ENCODE measurements at regions not wholly inside any gene's neighbourhood (a gene's known extent, or its start where the extent isn't known, plus 50 kb on each side); places are given as distances from the start of the nearest gene placed in this dataset.

- intact Hi-C loops (cut with micrococcal nuclease), result no loop called here
- H3K9me3 Mint-ChIP-seq, result peaks cover 22% of the 10 kb centered on the region
- H3K4me3 Mint-ChIP-seq, result no peak overlapping the region
- no peak for DNase-seq (ENCODE audit: low spot score)
- no peaks in the 10 kb centered on the region for H3K4me1 Mint-ChIP-seq (ENCODE audit: low read depth)
- H3K36me3 Mint-ChIP-seq (ENCODE audit: low read depth), result no peaks in the 10 kb centered on the region
- H3K27me3 Mint-ChIP-seq (ENCODE audit: insufficient read depth), result no peaks in the 10 kb centered on the region
- no peak overlapping the region for H3K27ac Mint-ChIP-seq
Observed at GRCh38 chr4:59841698-59842097, 1358.4 kb upstream of the ADGRL3 start.

GRCh38 chr4:59848457-59848856 lies 1351.7 kb upstream of the ADGRL3 start:
- Mint-ChIP-seq H3K36me3 (ENCODE audit: low read depth) (no peaks in the 10 kb centered on the region), H3K4me3 (no peak overlapping the region), H3K9me3 (peaks cover 11% of the 10 kb centered on the region), H3K4me1 (ENCODE audit: low read depth) (no peaks in the 10 kb centered on the region), H3K27ac (no peak overlapping the region), H3K27me3 (ENCODE audit: insufficient read depth) (no peaks in the 10 kb centered on the region)
- intact Hi-C loops (cut with micrococcal nuclease), result no loop called here
- DNase-seq (ENCODE audit: low spot score), result no peak

- Mint-ChIP-seq H3K9me3 (peaks cover 2% of the 10 kb centered on the region), H3K27ac (no peak overlapping the region), H3K4me3 (no peak overlapping the region), H3K36me3 (ENCODE audit: low read depth) (no peaks in the 10 kb centered on the region), H3K27me3 (ENCODE audit: insufficient read depth) (no peaks in the 10 kb centered on the region), H3K4me1 (ENCODE audit: low read depth) (no peaks in the 10 kb centered on the region)
- intact Hi-C loops (cut with micrococcal nuclease), result no loop called here
- DNase-seq (ENCODE audit: low spot score), result no peak
Observed at GRCh38 chr4:59855630-59856352, 1344.3 kb upstream of the ADGRL3 start.

- Mint-ChIP-seq H3K4me3 (no peak overlapping the region), H3K9me3 (no peaks in the 10 kb centered on the region), H3K4me1 (ENCODE audit: low read depth) (no peaks in the 10 kb centered on the region), H3K27ac (no peak overlapping the region), H3K27me3 (ENCODE audit: insufficient read depth) (no peaks in the 10 kb centered on the region), H3K36me3 (ENCODE audit: low read depth) (no peaks in the 10 kb centered on the region)
- no peak for DNase-seq (ENCODE audit: low spot score)
- intact Hi-C loops (cut with micrococcal nuclease), result no loop called here
Observed at GRCh38 chr4:59869056-59869455, 1331.1 kb upstream of the ADGRL3 start.

DNA sequence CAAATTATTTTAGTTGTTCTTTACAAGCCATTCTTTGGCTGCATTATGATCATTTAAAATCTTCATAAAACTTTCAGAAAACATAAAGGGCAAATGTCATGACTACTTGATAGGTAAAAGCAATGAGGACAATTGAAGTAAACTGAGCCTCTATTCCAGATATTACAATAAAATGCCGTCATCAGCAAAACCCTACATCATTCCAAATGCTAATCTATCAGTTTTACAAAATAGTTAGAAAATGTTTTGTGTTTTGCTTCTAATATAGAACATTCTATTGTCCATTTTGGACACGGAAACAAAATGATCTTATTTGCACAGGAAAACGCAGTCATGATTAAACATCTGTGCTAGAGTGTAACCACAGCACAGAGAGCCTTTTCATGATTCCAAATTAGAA lies 1330.6 kb upstream of the ADGRL3 start:
- H3K27ac Mint-ChIP-seq, result no peak overlapping the region
- H3K9me3 Mint-ChIP-seq, result no peaks in the 10 kb centered on the region
- intact Hi-C loops (cut with micrococcal nuclease), result no loop called here
- no peaks in the 10 kb centered on the region for H3K4me1 Mint-ChIP-seq (ENCODE audit: low read depth)
- DNase-seq (ENCODE audit: low spot score), result no peak
- H3K4me3 Mint-ChIP-seq, result no peak overlapping the region
- no peaks in the 10 kb centered on the region for H3K27me3 Mint-ChIP-seq (ENCODE audit: insufficient read depth)
- H3K36me3 Mint-ChIP-seq (ENCODE audit: low read depth), result no peaks in the 10 kb centered on the region

DNA sequence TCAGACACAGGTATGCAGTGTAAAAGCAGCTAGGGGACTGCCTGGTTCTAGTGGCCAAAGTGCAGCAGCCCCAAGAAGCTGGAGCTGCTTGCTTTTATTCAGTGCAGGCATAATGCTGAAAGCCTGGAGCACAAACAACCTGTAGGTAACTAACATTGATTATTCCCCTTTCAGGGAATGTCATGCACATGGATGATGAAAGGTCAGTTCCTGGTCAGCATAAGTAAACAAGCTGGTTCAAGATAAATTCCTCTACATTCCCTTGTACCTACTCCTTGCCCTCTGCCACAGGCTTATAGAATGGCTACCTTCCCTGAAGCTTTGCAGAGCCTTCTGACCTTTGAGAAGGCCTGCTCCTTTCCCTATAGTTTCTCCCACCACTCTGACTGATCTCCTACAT lies 1318.5 kb upstream of the ADGRL3 start:
- Mint-ChIP-seq H3K4me3 (no peak overlapping the region), H3K36me3 (ENCODE audit: low read depth) (no peaks in the 10 kb centered on the region), H3K27ac (no peak overlapping the region), H3K4me1 (ENCODE audit: low read depth) (no peaks in the 10 kb centered on the region), H3K9me3 (peaks cover 4% of the 10 kb centered on the region), H3K27me3 (ENCODE audit: insufficient read depth) (no peaks in the 10 kb centered on the region)
- intact Hi-C loops (cut with micrococcal nuclease), result no loop called here
- no peak for DNase-seq (ENCODE audit: low spot score)

DNA sequence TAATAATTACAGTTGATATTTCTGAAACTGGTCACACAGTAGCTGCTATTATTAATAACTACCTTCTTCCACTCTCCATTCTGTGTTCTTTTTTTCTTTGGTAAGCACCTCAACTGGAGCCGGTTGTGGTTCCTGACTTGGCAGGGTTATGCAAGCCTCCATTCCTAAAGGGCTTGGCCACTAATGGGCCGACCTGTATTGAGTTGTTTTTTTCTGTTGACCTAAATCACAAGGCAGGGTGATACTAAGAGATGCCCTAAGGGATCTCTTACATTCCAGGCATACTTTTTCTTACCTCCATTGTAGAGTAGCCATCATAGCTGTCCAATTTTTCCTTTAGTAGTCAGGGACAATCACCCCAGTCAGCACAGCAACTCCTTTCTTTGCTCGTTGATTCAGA lies 1295.8 kb upstream of the ADGRL3 start:
- intact Hi-C loops (cut with micrococcal nuclease), result no loop called here
- H3K27me3 Mint-ChIP-seq (ENCODE audit: insufficient read depth), result no peaks in the 10 kb centered on the region
- no peak overlapping the region for H3K4me3 Mint-ChIP-seq
- no peaks in the 10 kb centered on the region for H3K4me1 Mint-ChIP-seq (ENCODE audit: low read depth)
- H3K36me3 Mint-ChIP-seq (ENCODE audit: low read depth), result no peaks in the 10 kb centered on the region
- no peak for DNase-seq (ENCODE audit: low spot score)
- H3K9me3 Mint-ChIP-seq, result peaks cover 4% of the 10 kb centered on the region
- no peak overlapping the region for H3K27ac Mint-ChIP-seq

DNA sequence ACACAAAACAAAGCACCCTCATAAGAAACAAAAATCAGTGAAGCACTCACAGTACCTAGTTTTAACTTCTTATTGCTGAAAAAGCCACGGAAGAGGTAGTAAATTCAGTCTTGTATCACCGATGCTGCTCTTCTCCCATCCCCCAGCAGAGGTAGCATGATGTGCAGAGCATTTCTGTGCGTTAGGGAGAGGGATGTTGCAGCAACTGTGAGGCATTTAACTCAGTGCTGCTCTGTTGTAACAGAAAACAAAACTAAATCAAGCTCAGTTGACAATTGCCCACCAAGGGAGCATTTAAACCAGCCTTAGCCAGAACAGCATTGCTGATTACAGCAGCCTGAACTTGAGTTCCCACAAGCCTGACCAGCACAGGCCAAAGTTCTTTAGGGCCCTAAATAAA lies 1279.7 kb upstream of the ADGRL3 start:
- DNase-seq (ENCODE audit: low spot score), result no peak
- Mint-ChIP-seq H3K4me1 (ENCODE audit: low read depth) (no peaks in the 10 kb centered on the region), H3K9me3 (peaks cover 4% of the 10 kb centered on the region), H3K36me3 (ENCODE audit: low read depth) (no peaks in the 10 kb centered on the region), H3K27me3 (ENCODE audit: insufficient read depth) (no peaks in the 10 kb centered on the region), H3K4me3 (no peak overlapping the region), H3K27ac (no peak overlapping the region)
- intact Hi-C loops (cut with micrococcal nuclease), result no loop called here

DNA sequence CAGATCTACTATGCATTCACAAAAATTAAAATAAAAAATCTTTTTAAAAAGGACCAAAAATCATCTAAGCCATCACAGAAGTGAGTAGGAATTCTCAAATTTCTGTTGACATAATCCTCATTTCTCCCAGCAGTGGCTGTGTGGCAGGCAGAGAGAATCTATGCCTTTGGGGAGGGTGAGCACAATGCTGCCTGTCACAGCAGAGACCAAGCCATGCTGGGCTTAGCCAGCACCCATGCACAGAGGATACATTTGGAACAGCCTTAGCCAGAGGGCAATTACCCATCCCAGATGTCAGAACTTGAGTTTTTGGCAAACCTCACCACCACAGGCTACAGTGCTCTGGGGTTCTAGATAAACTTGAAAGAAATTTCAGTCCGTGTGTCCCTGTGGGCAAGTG lies 1274.8 kb upstream of the ADGRL3 start:
- no peak for DNase-seq (ENCODE audit: low spot score)
- H3K36me3 Mint-ChIP-seq (ENCODE audit: low read depth), result no peaks in the 10 kb centered on the region
- H3K27me3 Mint-ChIP-seq (ENCODE audit: insufficient read depth), result no peaks in the 10 kb centered on the region
- H3K27ac Mint-ChIP-seq, result no peak overlapping the region
- intact Hi-C loops (cut with micrococcal nuclease), result no loop called here
- no peak overlapping the region for H3K4me3 Mint-ChIP-seq
- no peaks in the 10 kb centered on the region for H3K4me1 Mint-ChIP-seq (ENCODE audit: low read depth)
- peaks cover 4% of the 10 kb centered on the region for H3K9me3 Mint-ChIP-seq

- no peaks in the 10 kb centered on the region for H3K27me3 Mint-ChIP-seq (ENCODE audit: insufficient read depth)
- no peak overlapping the region for H3K4me3 Mint-ChIP-seq
- no peaks in the 10 kb centered on the region for H3K4me1 Mint-ChIP-seq (ENCODE audit: low read depth)
- H3K9me3 Mint-ChIP-seq, result peaks cover 3% of the 10 kb centered on the region
- intact Hi-C loops (cut with micrococcal nuclease), result no loop called here
- H3K27ac Mint-ChIP-seq, result no peak overlapping the region
- H3K36me3 Mint-ChIP-seq (ENCODE audit: low read depth), result no peaks in the 10 kb centered on the region
- DNase-seq (ENCODE audit: low spot score), result no peak
Observed at GRCh38 chr4:59936566-59936965, 1263.6 kb upstream of the ADGRL3 start.

- no peaks in the 10 kb centered on the region for H3K36me3 Mint-ChIP-seq (ENCODE audit: low read depth)
- DNase-seq (ENCODE audit: low spot score), result no peak
- H3K4me1 Mint-ChIP-seq (ENCODE audit: low read depth), result no peaks in the 10 kb centered on the region
- H3K27ac Mint-ChIP-seq, result no peak overlapping the region
- intact Hi-C loops (cut with micrococcal nuclease), result no loop called here
- H3K9me3 Mint-ChIP-seq, result peaks cover 3% of the 10 kb centered on the region
- H3K4me3 Mint-ChIP-seq, result no peak overlapping the region
- no peaks in the 10 kb centered on the region for H3K27me3 Mint-ChIP-seq (ENCODE audit: insufficient read depth)
Observed at GRCh38 chr4:59938166-59938565, 1262.0 kb upstream of the ADGRL3 start.

GRCh38 chr4:59945277-59945676 lies 1254.8 kb upstream of the ADGRL3 start:
- Mint-ChIP-seq H3K4me1 (ENCODE audit: low read depth) (no peaks in the 10 kb centered on the region), H3K9me3 (peaks cover 3% of the 10 kb centered on the region), H3K36me3 (ENCODE audit: low read depth) (no peaks in the 10 kb centered on the region), H3K4me3 (no peak overlapping the region), H3K27ac (no peak overlapping the region), H3K27me3 (ENCODE audit: insufficient read depth) (no peaks in the 10 kb centered on the region)
- no peak for DNase-seq (ENCODE audit: low spot score)
- intact Hi-C loops (cut with micrococcal nuclease), result no loop called here

DNA sequence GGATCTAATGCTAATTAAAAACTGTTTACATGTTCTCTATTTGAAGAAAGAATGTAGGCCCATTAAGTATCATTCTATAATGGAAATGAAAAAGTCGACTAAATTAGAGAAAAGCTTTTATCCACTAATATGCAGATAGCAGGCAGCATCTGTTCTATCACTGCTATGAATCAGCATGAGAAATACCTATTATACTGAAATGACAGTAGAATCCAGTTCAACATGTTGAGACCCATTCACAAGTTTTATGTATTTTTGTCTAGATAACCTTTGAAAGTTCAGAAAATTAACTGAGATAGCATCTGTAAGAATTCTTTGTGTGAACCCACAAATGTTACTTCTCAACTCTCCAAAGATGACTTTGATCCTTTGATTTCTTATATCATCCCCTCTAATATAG lies 1254.4 kb upstream of the ADGRL3 start:
- intact Hi-C loops (cut with micrococcal nuclease), result no loop called here
- Mint-ChIP-seq H3K27ac (no peak overlapping the region), H3K4me3 (no peak overlapping the region), H3K4me1 (ENCODE audit: low read depth) (no peaks in the 10 kb centered on the region), H3K36me3 (ENCODE audit: low read depth) (no peaks in the 10 kb centered on the region), H3K9me3 (peaks cover 3% of the 10 kb centered on the region), H3K27me3 (ENCODE audit: insufficient read depth) (no peaks in the 10 kb centered on the region)
- no peak for DNase-seq (ENCODE audit: low spot score)

- Mint-ChIP-seq H3K4me1 (ENCODE audit: low read depth) (no peaks in the 10 kb centered on the region), H3K27ac (no peak overlapping the region), H3K27me3 (ENCODE audit: insufficient read depth) (no peaks in the 10 kb centered on the region), H3K36me3 (ENCODE audit: low read depth) (no peaks in the 10 kb centered on the region), H3K4me3 (no peak overlapping the region), H3K9me3 (no peaks in the 10 kb centered on the region)
- DNase-seq (ENCODE audit: low spot score), result no peak
- intact Hi-C loops (cut with micrococcal nuclease), result no loop called here
Observed at GRCh38 chr4:59956366-59956765, 1243.8 kb upstream of the ADGRL3 start.

Data from activated T-helper 1 cell treated with anti-CD3 and anti-CD28 coated beads, Interleukin-12 subunit alpha, Interleukin-12 subunit beta, Interleukin-2, Interleukin-4 antibody, amounts not matched to agents 30 ng/mL and 10 ng/mL and 1 ng/mL, durations not matched to agents 14 hours and 24 hours and 36 hours (primary cell).